H1 (cell line): ENCODE measurements at regions not wholly inside any gene's neighbourhood (a gene's known extent, or its start where the extent isn't known, plus 50 kb on each side); places are given as distances from the start of the nearest gene placed in this dataset.

Experiments
- CTCF ChIA-PET: fragments of 300-600 bp; sonication (Branson Sonifier 250); formaldehyde crosslinking; loops from one replicate; lab custom pipeline; 2021; ENCODE audit not compliant: partially characterized antibody; lab: Charles Lee
- POLR2A ChIA-PET: fragments of 300-600 bp; sonication (Branson Sonifier 250); formaldehyde crosslinking; loops from one replicate; lab custom pipeline; 2021; ENCODE audit warnings: inconsistent platforms; ENCODE audit not compliant: partially characterized antibody; lab: Charles Lee
- DNase-seq, 2 experiments: peaks; one replicate each; pipeline versions ENCODE4 v3.0.0 to v3.0.0-alpha.2; 2010 to 2022; ENCODE audit warnings: low spot score in 2 of 2, low read depth in 1 of 2, mixed read lengths in 1 of 2
- FAIRE-seq: peaks from 2 replicates; lab custom pipeline; 2011; peaks lifted over from hg19 to GRCh38; lab: Jason Lieb, UNC
- H2AFZ ChIP-seq: 2 replicates; pipeline ENCODE4 v1.8.1; 2012; ENCODE audit warnings: low read length, inconsistent platforms
- H2AK5ac ChIP-seq: 2 replicates; pipeline ENCODE4 v1.6.1; 2013; ENCODE audit warnings: low read depth, low read length
- H2BK120ac ChIP-seq: replicated peaks from 2 replicates; pipeline ENCODE3; 2013; ENCODE audit warnings: low read depth, low read length, inconsistent platforms
- H2BK12ac ChIP-seq: 2 replicates; pipeline ENCODE4 v1.6.1; 2013; ENCODE audit warnings: low read depth, low read length
- H2BK15ac ChIP-seq: 2 replicates; pipeline ENCODE4 v1.6.1; 2013; ENCODE audit warnings: low read length
- H2BK20ac ChIP-seq: 2 replicates; pipeline ENCODE4 v1.6.1; 2013; ENCODE audit warnings: low read length
- H2BK5ac ChIP-seq: 2 replicates; pipeline ENCODE4 v1.6.1; 2013; ENCODE audit warnings: low read depth, low read length
- H3K14ac ChIP-seq: 2 replicates; pipeline ENCODE4 v1.6.1; 2013; ENCODE audit warnings: inconsistent platforms; ENCODE audit not compliant: insufficient read length
- H3K18ac ChIP-seq: 2 replicates; pipeline ENCODE4 v1.6.1; 2013; ENCODE audit warnings: low read length; ENCODE audit errors: extremely low read depth
- H3K23ac ChIP-seq: 2 replicates; pipeline ENCODE4 v1.6.1; 2013; ENCODE audit warnings: inconsistent platforms; ENCODE audit not compliant: insufficient read length
- H3K23me2 ChIP-seq: 2 replicates; pipeline ENCODE4 v1.6.1; 2013; ENCODE audit warnings: low read depth, low read length
- H3K27ac ChIP-seq: 2 replicates; pipeline ENCODE4 v1.6.1; 2011; ENCODE audit warnings: low read depth, low read length, inconsistent platforms
- H3K27me3 ChIP-seq, 4 experiments: replicated peaks in 1 of 4; 1 replicate in 1 of 4; 2 replicates in 3 of 4; pipeline versions ENCODE4 v1.6.1 to v1.8.1; 2011 to 2013; ENCODE audit warnings: low read length in 3 of 4, mild to moderate bottlenecking in 3 of 4, inconsistent platforms in 2 of 4, mixed read lengths in 2 of 4, moderate library complexity in 1 of 4; ENCODE audit not compliant: control insufficient read depth in 3 of 4, insufficient read depth in 3 of 4; ENCODE audit errors: extremely low read depth in 1 of 4
- H3K36me3 ChIP-seq, 4 experiments: 2 replicates each; pipeline versions ENCODE4 v1.6.1 to v1.8.1; 2011 to 2013; ENCODE audit warnings: mild to moderate bottlenecking in 4 of 4, low read length in 3 of 4, moderate library complexity in 2 of 4, control low read depth in 1 of 4, inconsistent platforms in 1 of 4; ENCODE audit not compliant: insufficient read depth in 4 of 4, control insufficient read depth in 2 of 4
- H3K4ac ChIP-seq: replicated peaks from 2 replicates; pipeline ENCODE3; 2013; ENCODE audit warnings: low read length, low read depth, mixed read lengths, inconsistent platforms; ENCODE audit not compliant: insufficient read length
- H3K4me1 ChIP-seq, 4 experiments: replicated peaks in 1 of 4; 1 replicate in 1 of 4; 2 replicates in 3 of 4; pipeline versions ENCODE4 v1.6.1 to v1.8.1; 2011 to 2013; ENCODE audit warnings: low read length in 3 of 4, inconsistent platforms in 2 of 4, mixed read lengths in 1 of 4; ENCODE audit not compliant: insufficient read depth in 4 of 4, control insufficient read depth in 3 of 4
- H3K4me2 ChIP-seq, 2 experiments: 2 replicates each; pipeline versions ENCODE4 v1.6.1 to v1.8.1; 2011 to 2013; ENCODE audit warnings: low read depth in 2 of 2, low read length in 2 of 2, control low read depth in 1 of 2, inconsistent platforms in 1 of 2, mild to moderate bottlenecking in 1 of 2; ENCODE audit not compliant: insufficient read depth in 1 of 2
- H3K4me3 ChIP-seq, 4 experiments: fragments of 200-600, 300-600 bp in 1 of 4; sonication (generic), shearing (Covaris generic), sonication (Bioruptor Twin) in 1 of 4; 2 replicates each; pipeline versions ENCODE4 v1.5.1 to v1.8.1; 2011 to 2016; ENCODE audit warnings: low read length in 4 of 4, low read depth in 3 of 4, control low read depth in 2 of 4, inconsistent platforms in 2 of 4, mild to moderate bottlenecking in 2 of 4, mixed read lengths in 1 of 4, moderate library complexity in 1 of 4; ENCODE audit not compliant: insufficient read depth in 2 of 4; ENCODE audit errors: extremely low read depth in 1 of 4
- H3K56ac ChIP-seq: replicated peaks from 2 replicates; pipeline ENCODE3; 2013; ENCODE audit warnings: low read depth, mild to moderate bottlenecking, mixed read lengths, low read length, inconsistent platforms; ENCODE audit not compliant: insufficient read length
- H3K79me1 ChIP-seq: 2 replicates; pipeline ENCODE4 v1.6.1; 2013; ENCODE audit warnings: low read depth, low read length, control low read depth
- H3K79me2 ChIP-seq, 2 experiments: 2 replicates each; pipeline versions ENCODE4 v1.6.1 to v1.8.1; 2012 to 2013; ENCODE audit warnings: low read length in 2 of 2, mild to moderate bottlenecking in 2 of 2, inconsistent platforms in 1 of 2; ENCODE audit not compliant: insufficient read depth in 2 of 2, control insufficient read depth in 1 of 2
- H3K9ac ChIP-seq, 4 experiments: replicated peaks in 1 of 4; 1 replicate in 1 of 4; 2 replicates in 3 of 4; pipeline versions ENCODE4 v1.6.1 to v1.8.1; 2011 to 2013; ENCODE audit warnings: low read depth in 3 of 4, low read length in 3 of 4, control low read depth in 2 of 4, mild to moderate bottlenecking in 2 of 4, moderate library complexity in 2 of 4, inconsistent platforms in 1 of 4; ENCODE audit errors: extremely low read depth in 1 of 4
- H3K9me3 ChIP-seq, 2 experiments: 2 replicates each; pipeline versions ENCODE4 v1.6.1 to v1.8.1; 2012 to 2013; ENCODE audit warnings: mild to moderate bottlenecking in 2 of 2, moderate library complexity in 2 of 2, control low read depth in 1 of 2, inconsistent platforms in 1 of 2, low read depth in 1 of 2, low read length in 1 of 2, mixed read lengths in 1 of 2; ENCODE audit not compliant: insufficient read depth in 2 of 2
- H4K20me1 ChIP-seq, 2 experiments: replicated peaks in 1 of 2; 2 replicates each; pipeline versions ENCODE3 to v1.8.1; 2011 to 2013; ENCODE audit warnings: inconsistent platforms in 2 of 2, low read length in 2 of 2, mild to moderate bottlenecking in 1 of 2; ENCODE audit not compliant: insufficient read depth in 2 of 2, control insufficient read depth in 1 of 2
- H4K5ac ChIP-seq: 2 replicates; pipeline ENCODE4 v1.6.1; 2013; ENCODE audit warnings: low read length, low read depth, mixed read lengths, inconsistent platforms; ENCODE audit not compliant: insufficient read length
- H4K8ac ChIP-seq: 2 replicates; pipeline ENCODE4 v1.8.0; 2013; ENCODE audit warnings: mild to moderate bottlenecking, moderate library complexity, low read length, inconsistent platforms; ENCODE audit not compliant: insufficient read depth; ENCODE audit errors: extremely low read depth
- H4K91ac ChIP-seq: replicated peaks from 2 replicates; pipeline ENCODE3; 2013; ENCODE audit warnings: low read length, mixed read lengths, inconsistent platforms; ENCODE audit not compliant: insufficient read length
- ASH2L ChIP-seq: fragments of 200-600, 300-600 bp; sonication (generic); IDR thresholded peaks from one replicate; pipeline ENCODE4 v1.7.1; 2017; ENCODE audit warnings: low read length
- ATF2 ChIP-seq: IDR thresholded peaks from 2 replicates; pipeline ENCODE4 v1.6.1; 2012; ENCODE audit warnings: low read length, inconsistent platforms
- ATF3 ChIP-seq: IDR thresholded peaks from 2 replicates; pipeline ENCODE4 v1.6.1; 2011; ENCODE audit warnings: low read depth, mild to moderate bottlenecking, low read length; ENCODE audit not compliant: insufficient read depth
- BACH1 ChIP-seq: IDR thresholded peaks from 2 replicates; pipeline ENCODE4 v1.6.1; 2012; ENCODE audit warnings: low read length, improper control_type of control experiment
- CHD2 ChIP-seq: IDR thresholded peaks from 2 replicates; pipeline ENCODE4 v1.6.1; 2012; ENCODE audit warnings: low read length, improper control_type of control experiment
- CREB1 ChIP-seq: IDR thresholded peaks from 2 replicates; pipeline ENCODE4 v1.6.1; 2012; ENCODE audit warnings: inconsistent platforms
- GTF2F1 ChIP-seq: IDR thresholded peaks from 2 replicates; pipeline ENCODE4 v1.6.1; 2012; ENCODE audit warnings: low read depth, low read length, improper control_type of control experiment, borderline replicate concordance
- POU5F1 ChIP-seq: IDR thresholded peaks from 2 replicates; pipeline ENCODE4 v1.6.1; 2011; ENCODE audit warnings: low read depth, mild to moderate bottlenecking, low read length, moderate library complexity
- RNF2 ChIP-seq: fragments of 200-900, 300-1000 bp; sonication (generic); IDR thresholded peaks from 2 replicates; pipeline ENCODE4 v1.7.1; 2016; ENCODE audit warnings: borderline replicate concordance, low read depth, mild to moderate bottlenecking, antibody characterized with exemption, low read length; ENCODE audit not compliant: poor library complexity, severe bottlenecking; ENCODE audit errors: missing control alignments
- RXRA ChIP-seq: IDR thresholded peaks from 2 replicates; pipeline ENCODE4 v1.6.1; 2011; ENCODE audit warnings: low read depth, mild to moderate bottlenecking, low read length, moderate library complexity; ENCODE audit not compliant: insufficient read depth
- SP2 ChIP-seq: IDR thresholded peaks from 2 replicates; pipeline ENCODE4 v1.6.1; 2012; ENCODE audit warnings: mild to moderate bottlenecking, low read length, inconsistent platforms
- SP4 ChIP-seq: IDR thresholded peaks from 2 replicates; pipeline ENCODE4 v1.6.1; 2012; ENCODE audit warnings: low read length, inconsistent platforms
- TEAD4 ChIP-seq: IDR thresholded peaks from 2 replicates; pipeline ENCODE4 v1.6.1; 2012; ENCODE audit warnings: low read depth, low read length, inconsistent platforms, mixed read lengths
- WGBS, 2 experiments: shearing (Covaris generic) in 1 of 2; methylation state at CpG; one replicate each; pipeline versions ENCODE4 v1.1.6 to v1.1.7; 2013 to 2015; ENCODE audit warnings: low lambda C conversion rate in 2 of 2, mixed read lengths in 2 of 2, inconsistent platforms in 1 of 2, low coverage in 1 of 2, missing lambda C conversion rate in 1 of 2; ENCODE audit not compliant: insufficient replicate concordance in 2 of 2, insufficient coverage in 1 of 2, insufficient read length in 1 of 2; ENCODE audit errors: extremely low coverage in 1 of 2, missing lambda C conversion rate in 1 of 2; 5-methylcytosine and 5-hydroxymethylcytosine counted together

GRCh38 chr10:57353403-57354003 is 914.2 kb downstream of the IPMK start:
- FAIRE-seq: no peak
- TF ChIP-seq CHD2 (no peak), ATF2 (no peak), POU5F1 (no peak), GTF2F1 (no peak), BACH1 (no peak), RXRA (no peak), ATF3 (no peak), RNF2 (no peak), TEAD4 (no peak), SP4 (no peak), SP2 (no peak), CREB1 (no peak), ASH2L (no peak)

More at GRCh38 chr10:57353403-57354003, 914.2 kb downstream of the IPMK start:
- Histone ChIP-seq H4K5ac (no peak overlapping the region), H2AK5ac (no peak overlapping the region), H4K20me1 (no peaks in the 10 kb centered on the region), H3K4me3 (no peak overlapping the region), H3K27me3 (no peaks in the 10 kb centered on the region), H3K9ac (no peak overlapping the region), H2BK15ac (no peak overlapping the region), H3K56ac (no peak overlapping the region), H3K79me2 (no peaks in the 10 kb centered on the region), H2BK12ac (no peak overlapping the region), H3K4me1 (no peaks in the 10 kb centered on the region), H2BK120ac (no peak overlapping the region), H4K8ac (no peak overlapping the region), H4K91ac (no peak overlapping the region), H2AFZ (no peak overlapping the region), H3K4ac (no peak overlapping the region), H2BK5ac (no peak overlapping the region), H3K27ac (no peak overlapping the region), H3K23ac (no peak overlapping the region), H2BK20ac (no peak overlapping the region), H3K18ac (no peak overlapping the region), H3K36me3 (no peaks in the 10 kb centered on the region), H3K9me3 (no peaks in the 10 kb centered on the region), H3K23me2 (no peaks in the 10 kb centered on the region), H3K79me1 (no peaks in the 10 kb centered on the region), H3K4me2 (no peak overlapping the region), H3K14ac (no peak overlapping the region)
- 72% methylated on average over 4 of the region's 4 CpGs; no CpG with 5 or more reads in 1 of the 2 experiments for WGBS, 2 experiments
- ChIA-PET POLR2A (no interaction called here), CTCF (no interaction called here)
- no peak for DNase-seq
